ENCODE measurements at regions not wholly inside any gene's neighbourhood (a gene's known extent, or its start where the extent isn't known, plus 50 kb on each side); places are given as distances from the start of the nearest gene placed in this dataset.

- TF ChIP-seq RXRA (IDR thresholded peaks at IDR 0.05) (no peak), CTCF (IDR thresholded peaks at IDR 0.05; ENCODE audit: low read depth, low read length, missing input control) (peak; percentile 79), JUND (IDR thresholded peaks at IDR 0.05) (no peak)
Observed at GRCh38 chr17:21513012-21513570, 136.9 kb downstream of the KCNJ12 start.
